Endodermal cell (in vitro differentiated cells): ENCODE measurements at regions not wholly inside any gene's neighbourhood (a gene's known extent, or its start where the extent isn't known, plus 50 kb on each side); places are given as distances from the start of the nearest gene placed in this dataset.

Experiments used
- DNase-seq: peaks from one replicate; pipeline ENCODE4 v3.0.0-alpha.2; 2017
- H3K27ac ChIP-seq: 2 replicates; pipeline ENCODE4 v1.5.1; 2013; ENCODE audit warnings: mild to moderate bottlenecking, low read depth, low read length, moderate library complexity
- H3K27me3 ChIP-seq: 2 replicates; pipeline ENCODE4 v1.6.1; 2013; ENCODE audit warnings: mild to moderate bottlenecking, low read length, moderate library complexity; ENCODE audit not compliant: insufficient read depth, control insufficient read depth, poor library complexity, severe bottlenecking
- H3K36me3 ChIP-seq: 2 replicates; pipeline ENCODE4 v1.7.0; 2013; ENCODE audit warnings: mild to moderate bottlenecking, low read length, moderate library complexity; ENCODE audit not compliant: control insufficient read depth, insufficient read depth
- H3K4me1 ChIP-seq: one replicate; pipeline ENCODE4 v1.7.0; 2013; ENCODE audit warnings: low read length; ENCODE audit not compliant: control insufficient read depth, insufficient read depth
- H3K4me3 ChIP-seq: 2 replicates; pipeline ENCODE4 v1.5.1; 2013; ENCODE audit warnings: mild to moderate bottlenecking, low read length, moderate library complexity
- H3K9ac ChIP-seq: 2 replicates; pipeline ENCODE4 v1.6.1; 2013; ENCODE audit warnings: mild to moderate bottlenecking, low read length, moderate library complexity; ENCODE audit not compliant: poor library complexity, severe bottlenecking; ENCODE audit errors: extremely low read depth
- H3K9me3 ChIP-seq: 2 replicates; pipeline ENCODE4 v1.6.1; 2013; ENCODE audit warnings: mild to moderate bottlenecking, low read length, moderate library complexity; ENCODE audit not compliant: control insufficient read depth
- H3K27ac Mint-ChIP-seq: 2 replicates; pipeline ENCODE4 v1.8.0; 2020; ENCODE audit warnings: mixed read lengths
- H3K27me3 Mint-ChIP-seq: 2 replicates; pipeline ENCODE4 v1.8.0; 2021; ENCODE audit warnings: mild to moderate bottlenecking, mixed read lengths; ENCODE audit not compliant: insufficient read depth
- H3K36me3 Mint-ChIP-seq: 2 replicates; pipeline ENCODE4 v1.8.0; 2020; ENCODE audit warnings: low read depth, mixed read lengths
- H3K4me1 Mint-ChIP-seq: 2 replicates; pipeline ENCODE4 v1.8.0; 2020; ENCODE audit warnings: mixed read lengths
- H3K4me3 Mint-ChIP-seq: 2 replicates; pipeline ENCODE4 v1.8.0; 2020; ENCODE audit warnings: mild to moderate bottlenecking, moderate library complexity, mixed read lengths
- H3K9me3 Mint-ChIP-seq: 2 replicates; pipeline ENCODE4 v1.8.0; 2020; ENCODE audit warnings: mild to moderate bottlenecking, mixed read lengths
- CTCF ChIP-seq: fragments of 200-600 bp; sonication (generic); conservative IDR thresholded peaks from 2 replicates; pipeline ENCODE4 v1.5.0; 2021; ENCODE audit warnings: antibody characterized with exemption, mild to moderate bottlenecking
- WGBS, 2 experiments: methylation state at CpG; one replicate each; pipeline versions ENCODE4 v1.1.5 to v1.1.7; 2013; ENCODE audit warnings: missing lambda C conversion rate in 2 of 2, mixed read lengths in 1 of 2; ENCODE audit not compliant: insufficient coverage in 1 of 2, insufficient read length in 1 of 2; 5-methylcytosine and 5-hydroxymethylcytosine counted together

GRCh38 chr4:101418055-101418454 lies 70.7 kb upstream of the PPP3CA start:
- H3K27ac ChIP-seq = no peak overlapping the region
- H3K9me3 ChIP-seq = no peaks in the 10 kb centered on the region
- H3K27ac Mint-ChIP-seq = no peak overlapping the region
- peaks cover 17% of the 10 kb centered on the region for H3K4me1 Mint-ChIP-seq
- no peaks in the 10 kb centered on the region for H3K9me3 Mint-ChIP-seq
- WGBS, 2 experiments = 96 to 100% methylated on average over 1 to 2 of the region's 2 CpGs
- H3K4me1 ChIP-seq = no peaks in the 10 kb centered on the region
- no peak overlapping the region for H3K4me3 Mint-ChIP-seq
- no peaks in the 10 kb centered on the region for H3K36me3 Mint-ChIP-seq
- TF ChIP-seq CTCF = no peak
- no peak for DNase-seq
- no peak overlapping the region for H3K9ac ChIP-seq
- no peaks in the 10 kb centered on the region for H3K27me3 ChIP-seq
- H3K27me3 Mint-ChIP-seq = no peaks in the 10 kb centered on the region
- no peaks in the 10 kb centered on the region for H3K36me3 ChIP-seq
- no peak overlapping the region for H3K4me3 ChIP-seq

- Mint-ChIP-seq H3K9me3 (no peaks in the 10 kb centered on the region), H3K4me1 (peaks cover 17% of the 10 kb centered on the region)
Observed at GRCh38 chr4:101417046-101417445, 69.7 kb upstream of the PPP3CA start.

GRCh38 chr4:101415962-101416361 lies 68.6 kb upstream of the PPP3CA start:
- H3K27ac ChIP-seq = no peak overlapping the region
- Mint-ChIP-seq H3K36me3 (no peaks in the 10 kb centered on the region), H3K27me3 (no peaks in the 10 kb centered on the region), H3K27ac (no peak overlapping the region), H3K9me3 (peaks cover 5% of the 10 kb centered on the region), H3K4me3 (no peak overlapping the region), H3K4me1 (peaks cover 17% of the 10 kb centered on the region)
- WGBS, 2 experiments = 94 to 100% methylated on average over 4 to 6 of the region's 6 CpGs
- no peak for DNase-seq
- no peaks in the 10 kb centered on the region for H3K36me3 ChIP-seq
- no peaks in the 10 kb centered on the region for H3K4me1 ChIP-seq
- no peak overlapping the region for H3K4me3 ChIP-seq
- TF ChIP-seq CTCF = no peak
- H3K27me3 ChIP-seq = no peaks in the 10 kb centered on the region
- H3K9me3 ChIP-seq = no peaks in the 10 kb centered on the region
- H3K9ac ChIP-seq = no peak overlapping the region

More at GRCh38 chr4:101417046-101417445, 69.7 kb upstream of the PPP3CA start:
- Mint-ChIP-seq H3K36me3 (no peaks in the 10 kb centered on the region), H3K27me3 (no peaks in the 10 kb centered on the region), H3K27ac (no peak overlapping the region), H3K4me3 (no peak overlapping the region)
- no peaks in the 10 kb centered on the region for H3K4me1 ChIP-seq
- H3K9ac ChIP-seq = no peak overlapping the region
- H3K4me3 ChIP-seq = no peak overlapping the region
- H3K27me3 ChIP-seq = no peaks in the 10 kb centered on the region
- H3K9me3 ChIP-seq = no peaks in the 10 kb centered on the region
- no peak overlapping the region for H3K27ac ChIP-seq
- no peaks in the 10 kb centered on the region for H3K36me3 ChIP-seq
- TF ChIP-seq CTCF = no peak
- 94 to 97% methylated on average over 4 to 6 of the region's 6 CpGs for WGBS, 2 experiments
- DNase-seq = no peak
